Stimulated activated CD8-positive, alpha-beta memory T cell treated with anti-CD3 and anti-CD28 coated beads, Interleukin-15, amount 100 ng/mL, for 24 hours (primary cell): ENCODE measurements at regions not wholly inside any gene's neighbourhood (a gene's known extent, or its start where the extent isn't known, plus 50 kb on each side); places are given as distances from the start of the nearest gene placed in this dataset.

ENCODE experiments used
- DNase-seq: peaks from one replicate; pipeline ENCODE4 v3.0.0-alpha.2; 2020; ENCODE audit warnings: low read depth

DNA sequence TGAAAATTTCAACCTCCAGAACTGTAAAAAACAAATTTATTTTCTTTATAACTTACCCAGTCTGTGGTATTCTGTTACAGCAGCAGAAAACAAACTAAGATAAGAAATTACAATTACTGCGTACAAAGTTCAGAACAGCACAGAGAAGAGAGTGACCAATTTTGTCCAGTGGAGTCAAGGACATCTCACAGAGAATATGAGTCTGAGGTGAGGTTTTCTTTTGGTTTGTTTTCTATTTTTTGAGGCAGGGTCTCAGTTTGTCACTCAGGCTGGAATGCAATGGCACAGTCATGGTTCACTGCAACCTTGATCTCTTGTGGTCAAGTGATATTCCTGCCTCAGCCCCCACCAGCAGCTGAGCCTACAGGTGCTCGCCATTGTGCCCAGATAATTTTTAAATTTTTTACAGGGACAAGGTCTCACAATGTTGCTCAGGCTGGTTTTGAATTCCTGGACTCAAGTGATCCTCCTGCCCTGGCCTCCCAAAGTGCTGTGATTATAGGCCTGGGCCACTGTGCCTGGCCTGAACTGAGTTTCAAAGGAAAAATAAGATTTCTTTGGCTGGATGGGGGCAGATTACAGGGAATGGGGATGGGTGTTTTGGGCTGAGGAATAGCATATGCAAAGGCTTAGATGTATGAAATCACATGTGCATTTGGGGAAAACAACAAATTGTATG is 201.1 kb upstream of the USP24 start:
- no peak for DNase-seq

DNA sequence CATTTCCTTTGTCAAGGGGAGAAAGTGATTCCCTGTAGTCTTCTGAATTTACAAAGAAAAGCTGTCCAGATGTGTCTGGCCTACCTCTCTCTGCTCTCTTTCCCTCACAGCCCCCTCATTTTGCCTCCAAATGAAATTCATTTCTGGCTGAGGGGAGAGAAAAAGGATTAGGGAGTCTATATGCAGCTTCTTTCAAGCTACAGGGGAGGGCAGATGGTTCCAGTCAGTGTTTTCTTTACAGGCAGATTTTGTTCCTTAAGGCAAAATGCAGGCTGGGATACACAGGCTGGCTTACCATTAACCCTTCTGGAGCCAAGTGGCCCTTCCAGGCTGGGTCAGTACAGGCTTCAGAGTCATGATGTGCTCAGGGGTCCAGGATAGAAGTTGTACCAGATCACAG is 198.1 kb upstream of the USP24 start:
- DNase-seq = no peak

DNA sequence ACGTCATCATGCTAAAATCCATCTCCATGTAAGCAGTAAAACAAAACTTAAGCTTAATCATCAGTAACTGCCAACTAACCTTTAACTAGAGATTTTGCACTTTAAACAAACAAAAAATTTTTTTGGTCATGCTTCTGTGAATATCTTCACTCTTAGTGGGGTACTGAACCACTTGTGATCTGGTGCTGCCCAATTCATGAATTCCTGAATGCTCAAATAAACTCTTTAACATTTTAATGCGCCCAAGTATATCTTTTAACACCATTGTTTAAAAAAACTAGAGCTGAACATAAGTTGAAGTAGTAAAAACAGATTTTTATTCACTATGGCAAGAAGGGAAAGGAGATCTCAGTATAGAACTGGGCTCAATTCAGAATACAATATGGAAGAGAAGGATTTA is 196.9 kb upstream of the USP24 start:
- no peak for DNase-seq

DNA sequence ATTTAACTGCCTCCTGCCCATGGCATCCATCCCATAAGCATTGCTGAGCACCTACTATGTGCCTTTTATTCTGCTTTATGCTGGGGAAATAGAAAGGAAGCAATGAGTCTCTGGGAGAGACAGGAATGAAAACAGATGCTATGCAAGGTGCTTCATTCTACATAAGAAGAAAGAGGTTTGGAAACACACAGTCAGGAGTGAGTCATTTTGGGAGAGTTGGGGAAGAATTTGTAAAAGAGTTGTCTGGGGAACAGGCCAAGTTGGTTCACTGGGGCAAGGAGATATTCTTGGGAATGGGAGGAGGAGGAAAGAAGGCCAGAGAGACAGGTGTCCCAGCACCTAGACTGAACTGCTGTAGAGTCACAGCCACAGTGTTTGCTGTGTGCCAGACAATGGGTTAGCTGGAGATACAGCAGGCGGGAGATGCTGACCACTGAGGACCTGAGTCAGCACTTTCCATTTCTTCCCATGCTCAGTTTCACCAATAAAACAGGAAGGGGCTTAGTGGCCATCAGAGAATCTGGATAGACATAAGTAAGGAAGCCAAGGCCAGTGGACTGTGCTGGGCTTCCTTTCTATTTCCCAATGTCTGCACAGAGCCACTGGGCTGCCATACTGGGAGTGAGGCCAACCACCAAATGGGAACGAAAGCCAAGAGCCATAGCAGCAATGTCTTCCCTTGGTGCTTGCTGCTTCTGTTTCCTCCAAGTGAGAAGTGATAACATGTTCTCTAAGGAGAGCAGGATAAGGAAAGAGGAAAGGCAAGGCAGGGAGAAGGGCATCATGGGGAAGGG is 187.7 kb upstream of the USP24 start:
- no peak for DNase-seq

DNA sequence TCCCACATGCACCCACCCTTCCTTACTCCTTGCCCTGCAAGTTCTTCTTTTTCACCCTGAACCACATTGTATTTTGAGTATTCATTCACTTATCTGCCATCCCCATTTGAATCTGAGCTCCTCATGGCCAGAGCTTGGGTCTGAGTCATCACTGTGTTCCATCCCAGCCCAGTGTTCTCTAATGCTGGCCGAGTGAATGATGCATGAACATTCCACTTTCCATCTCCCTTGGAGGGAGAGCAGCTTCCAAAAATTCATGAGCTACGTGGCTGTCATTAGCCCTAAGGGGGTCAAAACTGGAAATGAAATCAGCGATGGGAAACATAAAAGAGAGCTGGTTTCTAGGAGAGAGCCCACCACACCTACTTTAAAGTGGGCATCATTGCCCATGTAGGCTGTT is 187.0 kb upstream of the USP24 start:
- DNase-seq = no peak

DNA sequence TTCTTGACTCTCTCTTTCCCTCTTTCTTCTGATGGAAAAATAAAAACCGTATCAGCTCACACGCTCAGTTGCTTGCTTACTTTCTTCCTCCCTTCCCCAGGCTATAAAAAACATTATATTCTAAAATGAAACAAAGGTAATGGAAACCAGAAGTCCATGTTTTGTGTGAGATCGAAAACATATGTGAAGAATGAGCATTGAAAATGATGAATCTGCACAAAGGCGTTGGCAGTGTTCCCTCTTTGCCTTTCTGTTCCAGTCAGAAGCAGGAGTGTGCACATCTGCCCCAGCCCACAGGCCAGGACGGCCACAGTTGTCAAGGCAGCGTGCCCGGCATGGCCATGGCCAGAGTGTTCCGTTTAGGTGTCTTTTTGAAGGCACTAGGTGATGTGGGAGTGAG is 185.3 kb upstream of the USP24 start:
- DNase-seq = no peak

DNA sequence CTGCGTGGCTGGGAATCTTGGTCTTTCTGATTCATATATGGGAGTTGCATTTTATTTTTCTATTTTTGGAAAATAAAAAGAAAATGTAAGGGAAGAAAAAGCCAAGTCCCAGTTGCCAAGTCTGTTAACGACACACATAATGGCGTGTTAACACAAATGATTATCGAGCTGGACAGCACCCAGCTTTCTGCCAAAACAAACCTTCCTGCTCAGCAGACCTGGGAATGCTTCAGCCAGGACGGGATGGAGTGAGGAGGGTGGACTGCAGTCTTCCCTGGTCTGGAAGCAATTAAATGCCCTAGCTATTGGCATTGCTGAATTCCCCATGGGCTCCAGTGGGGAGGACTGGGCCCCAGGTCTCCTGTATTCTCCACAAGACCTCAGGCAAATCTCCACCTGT is 184.2 kb upstream of the USP24 start:
- DNase-seq = no peak

DNA sequence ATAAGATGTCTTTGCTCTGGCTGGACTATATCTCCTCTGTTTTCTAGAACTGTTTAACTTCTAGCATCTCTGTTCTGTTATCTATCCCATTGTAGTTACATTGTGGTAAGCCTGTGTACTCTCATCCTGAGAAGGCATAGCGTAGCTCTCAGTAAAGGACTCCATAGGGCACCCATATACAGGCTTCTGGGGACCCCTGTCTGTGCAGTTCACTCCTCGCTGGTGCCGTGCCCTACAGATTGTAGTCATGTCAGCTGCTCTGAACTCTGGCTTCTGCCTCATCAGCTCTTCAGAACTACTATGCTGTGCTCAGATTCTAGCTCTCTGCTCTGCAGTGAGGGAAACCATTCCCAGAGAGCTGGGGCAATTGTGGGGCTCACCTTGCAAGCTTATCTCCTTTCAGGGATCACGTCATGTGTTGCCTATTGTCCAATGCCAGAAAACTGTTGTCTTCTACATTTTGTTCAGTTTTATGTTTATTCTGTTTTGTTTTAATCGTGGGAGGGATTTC is 181.3 kb upstream of the USP24 start:
- no peak for DNase-seq

DNA sequence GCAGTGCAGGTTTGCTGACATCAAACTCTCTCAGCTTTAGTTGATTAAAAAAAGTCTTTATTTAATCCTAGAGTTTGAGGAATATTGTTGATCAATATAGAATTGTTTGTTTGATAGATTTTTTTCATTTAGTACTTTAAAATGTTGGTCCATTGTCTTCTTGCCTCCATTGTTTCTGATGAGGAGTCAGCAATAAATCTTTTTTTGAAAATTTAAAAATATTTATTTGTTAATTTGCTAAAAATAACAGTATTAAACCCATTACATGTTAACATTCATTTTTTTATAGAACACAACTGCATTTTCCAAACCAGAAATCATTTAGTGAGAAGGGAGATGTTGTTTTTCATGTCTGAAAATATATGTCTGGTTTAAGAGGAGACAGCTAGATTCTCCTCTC is 173.8 kb upstream of the USP24 start:
- no peak for DNase-seq

DNA sequence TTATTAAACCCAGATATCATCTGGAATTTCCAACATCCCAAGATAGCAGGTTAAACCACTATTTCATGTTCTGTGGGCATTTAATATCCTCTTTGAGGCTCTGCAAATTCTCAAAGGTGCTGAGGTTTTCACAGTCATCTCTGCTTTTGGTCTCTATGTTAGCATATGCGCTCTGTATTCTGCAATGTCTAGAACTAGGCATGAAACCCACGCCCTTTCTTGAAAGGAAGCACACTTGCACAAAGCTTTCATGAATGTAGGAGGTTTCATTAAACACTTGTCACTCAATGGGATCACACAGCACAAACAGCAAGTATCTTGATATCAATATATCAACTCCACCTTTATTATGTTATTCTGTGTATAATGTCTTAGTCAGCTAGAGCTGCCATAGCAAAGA is 172.0 kb upstream of the USP24 start:
- no peak for DNase-seq

DNA sequence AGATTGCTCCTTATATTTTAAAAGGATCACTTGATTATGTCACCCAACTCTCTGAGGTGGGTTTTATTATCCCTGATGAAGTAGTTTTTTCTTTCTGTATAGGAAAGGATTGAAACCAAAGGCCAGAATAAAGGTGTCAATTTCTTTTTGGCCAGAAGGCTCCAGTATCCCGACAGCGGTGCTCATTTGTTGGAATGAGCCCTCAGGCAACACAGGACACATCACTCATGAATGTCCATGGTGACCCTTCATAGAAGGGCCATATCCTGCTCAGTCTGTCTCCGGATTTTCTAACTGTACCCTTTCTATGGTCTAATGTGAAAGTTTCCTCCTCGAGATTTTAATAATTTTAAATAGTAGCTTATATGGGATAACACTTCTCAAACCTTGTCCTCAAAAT is 171.3 kb upstream of the USP24 start:
- no peak for DNase-seq

DNA sequence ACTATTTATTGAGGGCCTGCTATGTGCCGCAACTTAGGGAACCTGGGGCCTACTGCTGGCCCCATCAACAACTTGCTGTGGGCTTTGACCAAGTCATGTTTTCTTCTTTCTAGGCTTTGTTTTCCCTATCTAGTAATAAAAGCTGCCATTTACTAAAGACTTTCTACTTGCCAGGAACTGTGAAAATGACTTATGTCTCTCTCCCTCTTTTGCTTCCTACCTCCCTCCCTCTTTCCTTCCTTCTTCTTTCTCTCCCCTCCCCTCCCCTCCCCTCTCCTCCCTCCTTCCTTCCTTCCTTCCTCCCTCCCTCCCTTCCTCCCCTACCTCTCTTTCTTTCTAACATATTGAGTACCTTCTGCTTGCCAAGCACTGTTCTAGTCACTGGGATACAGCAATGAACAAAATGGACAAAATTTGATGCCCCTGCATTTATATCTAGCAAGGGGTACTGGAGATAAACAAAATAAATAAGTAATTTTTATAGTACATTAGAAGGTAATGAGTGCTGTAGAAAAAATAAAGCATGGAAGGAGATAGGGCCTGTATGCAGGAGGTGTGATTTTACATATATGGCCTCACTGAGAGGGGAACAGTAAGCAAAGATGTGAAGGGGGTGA is 170.3 kb upstream of the USP24 start:
- DNase-seq = no peak

DNA sequence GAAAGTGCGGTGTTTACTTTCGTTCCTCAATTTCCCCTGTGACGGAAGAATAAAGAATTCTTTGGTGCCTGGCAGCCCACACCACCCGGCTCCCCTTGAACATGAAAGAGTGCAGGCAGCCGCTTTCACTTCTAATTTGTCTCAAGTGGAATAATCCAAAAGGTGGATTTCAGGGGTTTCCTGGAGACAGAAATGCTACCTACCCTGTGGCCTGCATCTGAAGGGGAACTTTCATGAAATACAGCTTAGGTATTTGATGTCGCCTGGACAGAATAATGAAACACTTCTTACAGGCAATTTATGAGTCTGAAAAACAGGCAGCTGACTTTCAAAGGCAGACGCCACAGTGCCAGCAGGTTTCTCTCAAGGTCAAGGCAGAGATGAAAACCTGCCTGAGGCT is 169.5 kb upstream of the USP24 start:
- no peak for DNase-seq

DNA sequence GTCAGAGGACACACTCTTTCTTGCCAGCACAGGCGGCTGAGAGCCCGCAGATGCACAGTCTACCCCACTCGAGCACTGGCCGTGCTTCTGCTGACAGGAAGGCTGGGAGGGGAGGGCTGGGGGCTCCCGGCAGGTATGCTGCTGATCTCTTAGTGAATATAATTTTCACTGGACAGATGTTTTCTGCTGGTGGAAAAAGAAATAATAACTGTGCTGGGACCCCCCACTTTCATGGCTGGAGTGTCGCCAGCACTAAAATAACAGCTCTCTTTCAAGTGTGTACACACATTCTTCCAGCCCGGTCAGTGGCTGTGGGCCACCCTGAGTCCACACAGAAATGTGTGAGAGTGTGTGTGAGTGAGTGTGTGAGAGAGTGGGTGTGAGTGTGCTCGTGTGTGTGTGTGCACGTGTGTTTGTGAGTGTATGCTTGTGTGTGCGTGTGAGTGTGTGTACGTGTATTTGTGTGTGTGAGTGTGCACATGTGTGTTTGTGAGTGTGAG is 167.7 kb upstream of the USP24 start:
- no peak for DNase-seq

DNA sequence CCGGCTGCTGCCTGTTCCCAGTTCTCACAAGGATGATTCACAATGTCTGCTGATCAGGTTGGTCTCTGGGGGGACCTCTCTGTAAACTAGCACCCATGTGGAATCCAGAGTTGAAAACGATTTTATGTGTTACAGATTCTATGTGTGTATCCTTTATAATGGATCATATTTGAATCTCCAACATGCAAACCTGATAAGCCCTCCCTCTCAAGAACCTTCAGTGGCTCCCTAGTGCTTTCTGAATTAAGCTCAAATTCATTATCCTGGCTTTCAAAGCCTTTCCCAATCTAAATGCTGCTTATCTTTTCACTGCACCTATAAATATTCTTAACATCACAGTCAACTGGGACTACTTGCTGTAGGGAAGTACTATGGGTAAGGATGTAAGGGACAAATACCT is 166.8 kb upstream of the USP24 start:
- DNase-seq = no peak

DNA sequence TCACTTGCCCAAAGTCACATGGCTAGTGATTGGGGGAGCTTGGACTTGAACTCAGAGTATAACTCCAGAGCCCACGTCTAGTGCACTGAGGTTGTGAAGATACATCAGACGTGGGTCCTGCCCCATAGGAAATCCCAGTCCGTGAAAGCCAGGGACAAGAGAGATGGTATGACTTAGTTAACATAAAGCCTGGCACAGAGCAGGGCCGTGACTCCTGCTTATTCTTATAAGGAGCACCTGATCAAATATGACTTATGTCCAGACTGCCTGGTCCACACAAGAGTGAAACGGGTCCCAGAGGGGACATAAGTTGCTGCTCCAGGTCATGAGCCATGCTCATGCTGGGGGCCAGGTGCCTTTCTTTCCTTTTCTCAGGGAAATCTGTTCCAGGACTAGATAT is 166.3 kb upstream of the USP24 start:
- DNase-seq = no peak

DNA sequence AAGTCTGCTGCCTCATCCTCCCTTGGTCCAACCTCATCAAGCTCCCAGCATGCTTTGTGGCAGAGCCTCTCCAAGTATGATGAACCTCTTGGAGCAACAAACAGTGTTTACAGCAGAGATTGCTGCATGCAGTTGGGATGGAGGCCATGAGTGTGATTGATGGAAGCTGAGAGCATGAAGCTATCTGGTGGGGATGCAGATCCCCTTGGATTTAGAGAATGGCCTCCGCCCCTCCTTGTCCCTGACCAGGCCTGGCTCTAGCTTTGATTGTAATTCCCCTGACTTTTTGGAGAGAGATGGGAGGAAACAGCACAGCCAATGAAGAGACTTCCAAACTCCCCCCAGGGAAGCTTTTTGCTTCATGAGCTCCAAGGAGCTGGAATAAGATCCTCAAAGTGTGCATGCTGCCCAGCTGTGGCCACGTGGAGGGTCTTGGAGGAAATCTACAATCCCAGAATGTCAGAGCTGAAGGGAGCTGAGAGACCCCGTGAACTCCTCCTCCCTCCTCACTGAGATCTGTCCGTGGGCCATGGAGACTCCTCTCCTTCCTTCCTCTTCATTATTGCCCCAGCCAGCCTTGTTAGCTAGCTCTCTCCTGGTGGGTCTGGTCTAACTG is 165.3 kb upstream of the USP24 start:
- DNase-seq = no peak

DNA sequence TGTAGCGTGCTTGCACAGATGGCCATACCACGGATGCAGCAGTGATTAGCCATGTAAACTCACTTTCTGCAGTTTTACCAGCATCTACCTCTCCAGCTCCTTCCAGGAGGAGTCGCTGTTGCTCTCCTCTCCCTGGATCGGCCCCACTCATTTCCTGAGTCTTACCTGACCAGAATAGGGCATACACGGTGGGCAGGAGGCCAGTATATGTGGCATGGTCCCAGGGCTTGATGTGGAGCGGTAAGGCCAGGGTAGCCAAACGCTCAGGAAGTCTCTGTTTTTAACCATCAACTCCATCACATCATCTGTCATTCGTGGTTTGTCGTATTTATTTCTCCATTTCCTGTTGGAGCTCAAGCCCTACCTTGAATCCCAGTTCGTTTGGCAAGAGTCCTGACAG is 163.4 kb upstream of the USP24 start:
- no peak for DNase-seq

DNA sequence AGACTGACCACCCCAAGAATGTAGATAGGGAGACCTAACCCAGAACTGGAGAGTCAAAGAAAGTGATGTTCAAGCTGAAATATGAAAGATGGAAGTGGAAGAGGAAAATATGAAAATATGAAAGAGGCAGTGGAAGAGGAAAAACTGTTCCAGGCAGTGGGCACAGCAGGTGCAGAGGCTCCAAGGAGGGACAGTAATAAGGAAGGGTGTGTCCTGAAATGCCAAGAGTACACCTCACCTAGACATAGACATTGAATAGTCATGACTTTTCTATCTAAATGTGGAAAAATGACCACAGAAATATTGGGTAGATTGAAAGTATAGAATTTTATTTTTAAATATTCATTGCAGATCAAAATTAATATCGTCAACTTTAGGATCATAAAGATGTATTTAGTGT is 161.7 kb upstream of the USP24 start:
- DNase-seq = no peak

DNA sequence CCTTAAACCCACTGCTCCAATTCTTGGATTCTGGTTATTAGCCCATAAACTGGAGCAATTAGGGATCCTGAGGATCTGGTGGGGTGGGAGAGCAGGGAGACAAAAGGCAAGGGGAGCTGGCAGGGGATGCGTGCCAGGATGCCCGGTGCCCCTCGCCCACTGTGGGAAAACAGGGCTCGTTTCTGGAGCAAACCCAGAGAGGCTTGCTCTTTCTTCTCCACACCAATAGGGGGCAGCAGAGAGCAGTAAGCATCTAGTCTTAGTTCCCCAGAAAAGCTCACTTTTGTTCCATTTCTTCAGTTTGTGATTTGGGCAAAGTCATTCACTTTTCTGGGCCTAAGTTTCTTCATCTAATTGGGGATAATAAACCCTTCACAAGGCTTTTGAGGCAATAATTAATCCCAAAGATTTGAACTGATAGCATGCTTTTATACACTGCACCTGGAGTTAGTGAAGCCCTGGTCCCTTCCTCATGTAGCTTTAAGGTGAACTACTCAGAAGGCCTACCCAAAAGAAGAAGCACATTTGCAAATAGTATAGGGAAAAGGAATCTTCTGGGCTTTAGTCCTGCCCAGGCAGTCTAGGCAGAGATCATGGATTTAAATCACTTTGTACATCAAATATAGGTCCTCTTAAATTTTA is 160.6 kb upstream of the USP24 start:
- no peak for DNase-seq

DNA sequence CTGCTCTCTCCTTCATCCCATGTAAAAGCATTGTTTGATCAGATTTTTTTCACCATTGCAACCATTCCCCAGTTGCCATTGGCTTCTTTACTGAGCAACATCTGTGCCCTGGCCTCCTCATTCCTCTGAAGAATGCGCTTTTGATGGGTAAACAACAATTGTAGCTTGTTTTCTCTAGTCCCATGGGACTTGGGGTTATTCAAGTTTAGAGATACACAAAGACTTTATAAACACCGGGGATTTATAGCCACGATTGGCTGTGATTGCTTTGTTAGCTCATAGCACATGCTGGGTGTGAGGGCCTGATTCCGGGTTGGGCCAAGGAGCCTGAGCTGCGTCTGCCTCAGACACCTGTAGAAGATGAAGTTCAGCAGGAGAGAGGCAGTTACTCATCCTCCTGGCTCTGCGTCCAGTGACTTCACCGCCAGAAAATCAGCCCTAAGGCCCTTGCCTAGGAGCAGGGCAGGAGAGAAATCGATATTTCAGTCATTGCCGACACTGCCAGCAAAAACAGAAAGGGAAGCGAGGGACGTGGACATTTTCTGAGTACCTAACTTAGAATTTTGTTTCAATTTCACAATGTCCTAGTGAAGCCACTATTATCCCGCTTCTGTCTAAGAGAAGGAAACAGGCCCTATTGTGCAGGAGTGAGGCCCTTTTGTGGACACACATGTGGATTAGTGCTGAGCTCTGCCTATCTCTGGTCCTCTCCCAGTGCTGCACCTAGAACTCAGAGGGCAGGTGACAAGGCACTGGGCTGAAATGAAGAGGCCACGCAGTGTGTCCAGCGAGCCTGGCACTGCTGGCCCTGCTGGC is 159.8 kb upstream of the USP24 start:
- DNase-seq = no peak
